ENCODE measurements at regions not wholly inside any gene's neighbourhood (a gene's known extent, or its start where the extent isn't known, plus 50 kb on each side); places are given as distances from the start of the nearest gene placed in this dataset.

GRCh38 chr14:46147452-46147851 lies 504.1 kb downstream of the RPL10L start:
- TF ChIP-seq POLR2A (IDR thresholded peaks at IDR 0.05): no peak
- no peak for TF ChIP-seq POLR2AphosphoS5 (IDR thresholded peaks at IDR 0.05; ENCODE audit: insufficient read depth in 1 of 2, low read depth in 1 of 2)
- TF ChIP-seq, protein P1, sequence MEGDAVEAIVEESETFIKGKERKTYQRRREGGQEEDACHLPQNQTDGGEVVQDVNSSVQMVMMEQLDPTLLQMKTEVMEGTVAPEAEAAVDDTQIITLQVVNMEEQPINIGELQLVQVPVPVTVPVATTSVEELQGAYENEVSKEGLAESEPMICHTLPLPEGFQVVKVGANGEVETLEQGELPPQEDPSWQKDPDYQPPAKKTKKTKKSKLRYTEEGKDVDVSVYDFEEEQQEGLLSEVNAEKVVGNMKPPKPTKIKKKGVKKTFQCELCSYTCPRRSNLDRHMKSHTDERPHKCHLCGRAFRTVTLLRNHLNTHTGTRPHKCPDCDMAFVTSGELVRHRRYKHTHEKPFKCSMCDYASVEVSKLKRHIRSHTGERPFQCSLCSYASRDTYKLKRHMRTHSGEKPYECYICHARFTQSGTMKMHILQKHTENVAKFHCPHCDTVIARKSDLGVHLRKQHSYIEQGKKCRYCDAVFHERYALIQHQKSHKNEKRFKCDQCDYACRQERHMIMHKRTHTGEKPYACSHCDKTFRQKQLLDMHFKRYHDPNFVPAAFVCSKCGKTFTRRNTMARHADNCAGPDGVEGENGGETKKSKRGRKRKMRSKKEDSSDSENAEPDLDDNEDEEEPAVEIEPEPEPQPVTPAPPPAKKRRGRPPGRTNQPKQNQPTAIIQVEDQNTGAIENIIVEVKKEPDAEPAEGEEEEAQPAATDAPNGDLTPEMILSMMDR (IDR thresholded peaks at IDR 0.05): no peak
- no peak for DNase-seq (ENCODE audit: extremely low spot score in 2 of 2)
- no peaks in the 10 kb centered on the region for H3K4me1 ChIP-seq
- H3K27me3 ChIP-seq: no peaks in the 10 kb centered on the region
- H3K4me3 ChIP-seq: no peak overlapping the region
- intact Hi-C loops (cut with DNase I): no loop called here
- no peak overlapping the region for H3K27ac ChIP-seq
- H3K9me3 ChIP-seq: no peaks in the 10 kb centered on the region
- no peaks in the 10 kb centered on the region for H3K36me3 ChIP-seq

DNA sequence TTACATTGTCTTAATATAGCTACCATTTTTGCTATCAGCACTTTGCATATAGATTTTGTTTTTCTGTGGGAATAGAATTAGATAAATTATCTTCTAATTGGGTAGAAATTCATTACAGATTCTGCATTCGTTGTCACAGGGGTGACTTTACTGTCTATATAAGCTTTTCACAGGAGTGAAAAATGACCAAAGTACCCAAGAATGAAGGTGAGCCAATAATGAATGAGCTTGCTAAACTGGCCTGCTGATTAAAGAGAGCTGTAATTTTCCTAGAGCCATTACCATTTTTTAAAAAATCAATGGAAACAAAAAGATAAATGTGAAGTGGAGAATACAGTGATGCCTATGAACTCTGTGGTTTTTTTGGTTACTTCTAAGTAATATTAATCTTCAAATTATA lies 504.6 kb downstream of the RPL10L start:
- intact Hi-C loops (cut with DNase I): no loop called here

GRCh38 chr14:46140445-46140844 lies 511.1 kb downstream of the RPL10L start:
- Histone ChIP-seq H3K4me3 (no peak overlapping the region), H3K27ac (no peak overlapping the region), H3K27me3 (no peaks in the 10 kb centered on the region), H3K9me3 (no peaks in the 10 kb centered on the region), H3K36me3 (no peaks in the 10 kb centered on the region), H3K4me1 (no peaks in the 10 kb centered on the region)
- intact Hi-C loops (cut with DNase I): no loop called here
- DNase-seq (ENCODE audit: extremely low spot score in 2 of 2): no peak
- TF ChIP-seq, protein P1 (IDR thresholded peaks at IDR 0.05): no peak
- TF ChIP-seq POLR2A (IDR thresholded peaks at IDR 0.05) (no peak), POLR2AphosphoS5 (IDR thresholded peaks at IDR 0.05; ENCODE audit: insufficient read depth in 1 of 2, low read depth in 1 of 2) (no peak)

More for the DNA sequence above, 504.6 kb downstream of the RPL10L start:
- no peak for DNase-seq (ENCODE audit: extremely low spot score in 2 of 2)
- H3K9me3 ChIP-seq: no peaks in the 10 kb centered on the region
- TF ChIP-seq, protein P1 (IDR thresholded peaks at IDR 0.05): no peak
- TF ChIP-seq POLR2AphosphoS5 (IDR thresholded peaks at IDR 0.05; ENCODE audit: insufficient read depth in 1 of 2, low read depth in 1 of 2): no peak
- TF ChIP-seq POLR2A (IDR thresholded peaks at IDR 0.05): no peak
- no peak overlapping the region for H3K27ac ChIP-seq
- no peak overlapping the region for H3K4me3 ChIP-seq
- H3K27me3 ChIP-seq: no peaks in the 10 kb centered on the region
- no peaks in the 10 kb centered on the region for H3K4me1 ChIP-seq
- H3K36me3 ChIP-seq: no peaks in the 10 kb centered on the region

DNA sequence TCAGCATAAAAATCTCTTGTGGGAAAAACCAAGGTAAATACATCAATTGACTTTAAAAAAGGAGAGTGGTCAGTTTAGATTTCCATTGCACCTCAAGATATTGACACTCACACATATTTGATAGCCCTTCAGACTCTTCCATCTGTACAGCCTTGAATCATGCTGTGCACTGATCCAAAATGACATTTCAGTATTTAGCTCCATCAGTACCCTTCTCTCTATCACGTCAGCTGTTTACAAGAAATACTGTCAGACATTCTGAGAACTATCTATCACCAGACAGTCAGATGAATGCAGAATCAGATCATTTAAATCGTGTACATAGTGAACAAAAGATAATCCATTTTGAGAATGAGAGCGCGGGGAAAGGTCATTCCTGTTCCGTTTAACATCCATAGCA lies 511.9 kb downstream of the RPL10L start:
- no peak for TF ChIP-seq POLR2A (IDR thresholded peaks at IDR 0.05)
- no peak for TF ChIP-seq POLR2AphosphoS5 (IDR thresholded peaks at IDR 0.05; ENCODE audit: insufficient read depth in 1 of 2, low read depth in 1 of 2)
- TF ChIP-seq, protein P1 (IDR thresholded peaks at IDR 0.05): no peak
- no peak for DNase-seq (ENCODE audit: extremely low spot score in 2 of 2)

GRCh38 chr14:46137786-46138185 lies 513.8 kb downstream of the RPL10L start:
- H3K4me3 ChIP-seq: no peak overlapping the region
- H3K27me3 ChIP-seq: no peaks in the 10 kb centered on the region
- TF ChIP-seq POLR2AphosphoS5 (IDR thresholded peaks at IDR 0.05; ENCODE audit: insufficient read depth in 1 of 2, low read depth in 1 of 2) (no peak), POLR2A (IDR thresholded peaks at IDR 0.05) (no peak)
- TF ChIP-seq, protein P1 (IDR thresholded peaks at IDR 0.05): no peak
- intact Hi-C loops (cut with DNase I): no loop called here
- no peaks in the 10 kb centered on the region for H3K4me1 ChIP-seq
- H3K9me3 ChIP-seq: no peaks in the 10 kb centered on the region
- no peak for DNase-seq (ENCODE audit: extremely low spot score in 2 of 2)
- H3K27ac ChIP-seq: no peak overlapping the region
- H3K36me3 ChIP-seq: no peaks in the 10 kb centered on the region

More for the DNA sequence above, 511.9 kb downstream of the RPL10L start:
- no peaks in the 10 kb centered on the region for H3K27me3 ChIP-seq
- H3K27ac ChIP-seq: no peak overlapping the region
- intact Hi-C loops (cut with DNase I): no loop called here
- H3K4me1 ChIP-seq: no peaks in the 10 kb centered on the region
- H3K4me3 ChIP-seq: no peak overlapping the region
- H3K36me3 ChIP-seq: no peaks in the 10 kb centered on the region
- no peaks in the 10 kb centered on the region for H3K9me3 ChIP-seq
